ENCODE measurements at regions not wholly inside any gene's neighbourhood (a gene's known extent, or its start where the extent isn't known, plus 50 kb on each side); places are given as distances from the start of the nearest gene placed in this dataset.

DNA sequence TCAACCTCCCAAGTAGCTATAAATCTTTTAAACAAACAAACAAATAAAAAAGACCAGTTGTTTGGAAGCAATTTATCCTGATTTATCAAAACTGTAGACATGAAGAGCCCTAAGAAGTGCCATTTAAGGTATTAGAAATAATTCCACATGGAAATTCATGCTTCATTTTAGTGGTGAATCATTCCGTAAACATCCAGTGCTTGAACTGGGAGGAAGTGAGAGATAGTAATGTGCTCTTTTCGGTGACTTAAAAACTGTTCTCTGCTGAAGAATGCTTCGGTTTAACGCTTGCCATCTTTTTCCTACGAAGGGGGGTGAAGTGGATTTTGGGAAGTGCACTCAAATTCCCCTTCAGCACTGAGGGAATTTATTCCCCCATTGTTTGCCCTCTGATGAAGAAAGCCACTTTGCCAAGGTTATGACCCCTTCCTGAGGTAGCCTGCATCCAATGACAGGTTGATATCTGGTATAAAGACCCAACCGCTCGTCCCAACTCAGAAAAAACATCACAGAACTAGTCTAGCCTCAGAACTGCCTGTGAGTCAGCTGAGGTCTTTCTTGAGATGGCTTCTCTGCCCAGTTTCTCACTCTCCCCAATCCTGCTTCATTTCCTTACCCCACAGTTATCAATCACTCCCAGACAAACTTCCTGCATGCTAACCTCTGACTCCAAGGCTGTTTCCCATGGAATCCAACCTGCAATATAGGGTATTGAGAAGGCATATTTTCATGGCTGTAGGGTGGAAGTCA is 244.1 kb downstream of the AEBP2 start:
- ChIA-PET POLR2A (no interaction called here), RAD21 (ENCODE audit: low non-redundant PET in 1 of 2, low total read pairs in 2 of 2, uncharacterized antibody in 2 of 2, unreplicated experiment in 2 of 2) (no interaction called here), CTCF (no interaction called here)
- no peak for TF ChIP-seq JUND (IDR thresholded peaks at IDR 0.05)
- TF ChIP-seq TCF7L2 (IDR thresholded peaks at IDR 0.05; ENCODE audit: borderline replicate concordance, extremely low read depth, insufficient read depth, insufficient read length) = no peak
- TF ChIP-seq ZFX (IDR thresholded peaks at IDR 0.05) = no peak
- no peak for TF ChIP-seq MAX (IDR thresholded peaks at IDR 0.05)
- no peak for TF ChIP-seq EZH2phosphoT487 (IDR thresholded peaks at IDR 0.05; ENCODE audit: borderline replicate concordance)
- no peak for TF ChIP-seq CBX3 (IDR thresholded peaks at IDR 0.05; ENCODE audit: low read depth)
- TF ChIP-seq, protein P1, sequence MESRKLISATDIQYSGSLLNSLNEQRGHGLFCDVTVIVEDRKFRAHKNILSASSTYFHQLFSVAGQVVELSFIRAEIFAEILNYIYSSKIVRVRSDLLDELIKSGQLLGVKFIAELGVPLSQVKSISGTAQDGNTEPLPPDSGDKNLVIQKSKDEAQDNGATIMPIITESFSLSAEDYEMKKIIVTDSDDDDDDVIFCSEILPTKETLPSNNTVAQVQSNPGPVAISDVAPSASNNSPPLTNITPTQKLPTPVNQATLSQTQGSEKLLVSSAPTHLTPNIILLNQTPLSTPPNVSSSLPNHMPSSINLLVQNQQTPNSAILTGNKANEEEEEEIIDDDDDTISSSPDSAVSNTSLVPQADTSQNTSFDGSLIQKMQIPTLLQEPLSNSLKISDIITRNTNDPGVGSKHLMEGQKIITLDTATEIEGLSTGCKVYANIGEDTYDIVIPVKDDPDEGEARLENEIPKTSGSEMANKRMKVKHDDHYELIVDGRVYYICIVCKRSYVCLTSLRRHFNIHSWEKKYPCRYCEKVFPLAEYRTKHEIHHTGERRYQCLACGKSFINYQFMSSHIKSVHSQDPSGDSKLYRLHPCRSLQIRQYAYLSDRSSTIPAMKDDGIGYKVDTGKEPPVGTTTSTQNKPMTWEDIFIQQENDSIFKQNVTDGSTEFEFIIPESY (IDR thresholded peaks at IDR 0.05; ENCODE audit: extremely low read depth, insufficient replicate concordance, low read length) = no peak
- TF ChIP-seq POLR2A (IDR thresholded peaks at IDR 0.05; ENCODE audit: borderline replicate concordance, extremely low read depth, insufficient read depth, insufficient read length) = no peak
- no peak for TF ChIP-seq POLR2AphosphoS5 (IDR thresholded peaks at IDR 0.05; ENCODE audit: low read depth, low read length)
- no peak for TF ChIP-seq ELF1 (IDR thresholded peaks at IDR 0.05; ENCODE audit: borderline replicate concordance, low read depth)
- no peak for TF ChIP-seq CTCF (IDR thresholded peaks at IDR 0.05 in 2 of 3, conservative IDR thresholded peaks at IDR 0.05 in 1 of 3; ENCODE audit: borderline replicate concordance in 1 of 3, insufficient read depth in 1 of 3, low read depth in 2 of 3, low read length in 2 of 3)
- TF ChIP-seq SRF (IDR thresholded peaks at IDR 0.05; ENCODE audit: low read depth) = no peak
- no peak for TF ChIP-seq EGR1 (IDR thresholded peaks at IDR 0.05; ENCODE audit: low read depth)
- no peak for TF ChIP-seq FOSL1 (IDR thresholded peaks at IDR 0.05; ENCODE audit: low read depth)
- TF ChIP-seq SP1 (IDR thresholded peaks at IDR 0.05; ENCODE audit: low read depth) = no peak
- no peak for TF ChIP-seq REST (IDR thresholded peaks at IDR 0.05; ENCODE audit: low read depth)
- no peak for TF ChIP-seq RAD21 (IDR thresholded peaks at IDR 0.05; ENCODE audit: low read depth)
- TF ChIP-seq ZNF274 (IDR thresholded peaks at IDR 0.05; ENCODE audit: low read depth, low read length) = no peak
- Histone ChIP-seq H3K27me3 (ENCODE audit: insufficient read depth, low read length) (no peaks in the 10 kb centered on the region), H3K36me3 (ENCODE audit: control insufficient read depth in 1 of 2, insufficient read depth in 2 of 2, low read length in 2 of 2) (no peaks in the 10 kb centered on the region), H3K4me3 (replicated peaks in 1 of 2; ENCODE audit: low read depth in 1 of 2, low read length in 2 of 2) (no peak overlapping the region), H3K4me1 (ENCODE audit: control insufficient read depth in 1 of 2, insufficient read depth in 2 of 2, low read length in 2 of 2) (peaks cover 0 to 9% of the 10 kb centered on the region in 2 experiments; a peak in 1 of 4 replicates), H3K4me2 (ENCODE audit: low read length) (peak overlapping the region; percentile 10; the same call in 1 of the 2 replicates), H4K20me1 (ENCODE audit: insufficient read depth) (no peaks in the 10 kb centered on the region), H2AFZ (ENCODE audit: low read depth, low read length, poor library complexity, severe bottlenecking) (peak overlapping the region; percentile 38), H3K9ac (ENCODE audit: low read length) (no peak overlapping the region), H3K9me2 (ENCODE audit: insufficient read depth) (no peaks in the 10 kb centered on the region), H3K9me3 (ENCODE audit: control insufficient read depth in 1 of 2, insufficient read depth in 1 of 2, low read depth in 1 of 2, low read length in 2 of 2) (no peaks in the 10 kb centered on the region), H3K79me2 (ENCODE audit: insufficient read depth, low read length) (no peaks in the 10 kb centered on the region), H3K27ac (ENCODE audit: low read depth, low read length) (no peak overlapping the region)
- BruUV-seq (replicated peaks) = no TSS peak
- ATAC-seq (no peak), DNase-seq (ENCODE audit: low read depth, low spot score) (no peak)
- intact Hi-C loops (cut with micrococcal nuclease) = no loop called here
